ENCODE measurements at regions not wholly inside any gene's neighbourhood (a gene's known extent, or its start where the extent isn't known, plus 50 kb on each side); places are given as distances from the start of the nearest gene placed in this dataset.

DNA sequence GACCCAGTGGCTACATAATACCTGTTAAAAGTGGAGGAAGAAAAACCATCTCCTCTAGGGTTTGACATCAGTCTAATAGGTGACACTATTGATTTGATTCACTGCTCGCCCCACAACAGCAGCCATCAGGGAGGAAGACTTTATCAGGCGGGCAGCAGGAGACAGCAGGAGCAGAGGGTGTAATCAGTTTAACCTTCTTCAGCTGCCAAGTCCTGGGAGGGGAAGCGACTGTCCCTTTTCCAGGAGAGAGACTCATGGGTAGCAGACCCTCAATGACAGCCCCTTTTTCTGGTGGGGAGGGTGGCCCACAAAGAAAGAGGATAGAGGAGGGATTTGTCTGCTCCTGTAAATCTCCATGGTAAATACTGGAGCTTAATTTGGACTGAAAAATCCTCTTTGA is 291.8 kb downstream of the HAPSTR1 start:
- no peak for DNase-seq
- Histone ChIP-seq H4K91ac (ENCODE audit: low read depth, low read length) (no peak overlapping the region), H3K27ac (ENCODE audit: low read depth, low read length) (no peak overlapping the region), H2BK5ac (ENCODE audit: low read depth, low read length, poor library complexity) (no peak overlapping the region), H2BK12ac (ENCODE audit: low read length) (no peak overlapping the region), H3K9me3 (ENCODE audit: insufficient read depth, low read depth, low read length) (peaks cover 3% of the 10 kb centered on the region), H3K9ac (ENCODE audit: low read length) (no peak overlapping the region), H3K27me3 (ENCODE audit: insufficient read depth, low read length) (no peaks in the 10 kb centered on the region), H3K4me2 (ENCODE audit: low read length) (no peak overlapping the region), H3K79me2 (ENCODE audit: control insufficient read depth, insufficient read depth, low read length, poor library complexity) (no peaks in the 10 kb centered on the region), H3K79me1 (ENCODE audit: low read length) (no peaks in the 10 kb centered on the region), H3K36me3 (ENCODE audit: control insufficient read depth in 1 of 2, insufficient read depth in 2 of 2, low read length in 2 of 2) (no peaks in the 10 kb centered on the region), H3K18ac (ENCODE audit: low read length) (no peak overlapping the region), H3K4me3 (ENCODE audit: low read depth, low read length) (no peak overlapping the region), H4K12ac (ENCODE audit: low read depth, low read length) (no peak overlapping the region), H3K4ac (ENCODE audit: low read depth, low read length) (no peak overlapping the region), H2AFZ (ENCODE audit: insufficient read depth, low read length, poor library complexity) (no peak overlapping the region), H3K23ac (ENCODE audit: low read length) (no peak overlapping the region), H2BK120ac (ENCODE audit: insufficient read depth, low read length, poor library complexity) (no peak overlapping the region), H3K4me1 (ENCODE audit: control insufficient read depth in 1 of 2, insufficient read depth in 2 of 2, low read length in 2 of 2) (peaks cover 0 to 2% of the 10 kb centered on the region in 2 experiments), H3K14ac (ENCODE audit: low read length) (no peak overlapping the region), H2AK5ac (ENCODE audit: low read length) (no peak overlapping the region), H4K8ac (ENCODE audit: low read depth, low read length) (no peak overlapping the region)
- WGBS (ENCODE audit: extremely low coverage, insufficient coverage, insufficient read length): no CpG with 5 or more reads among the region's 3 CpGs

GRCh38 chr16:9384141-9384540 is 292.7 kb downstream of the HAPSTR1 start:
- H3K4me1 ChIP-seq (ENCODE audit: control insufficient read depth in 1 of 2, insufficient read depth in 2 of 2, low read length in 2 of 2): no peaks in the 10 kb centered on the region
- no peak for DNase-seq
- no peak overlapping the region for H3K23ac ChIP-seq (ENCODE audit: low read length)
- H3K4ac ChIP-seq (ENCODE audit: low read depth, low read length): no peak overlapping the region
- no peak overlapping the region for H2BK120ac ChIP-seq (ENCODE audit: insufficient read depth, low read length, poor library complexity)
- peaks cover 3% of the 10 kb centered on the region for H3K9me3 ChIP-seq (ENCODE audit: insufficient read depth, low read depth, low read length)
- no peak overlapping the region for H2AFZ ChIP-seq (ENCODE audit: insufficient read depth, low read length, poor library complexity)
- H3K79me1 ChIP-seq (ENCODE audit: low read length): no peaks in the 10 kb centered on the region
- no peak overlapping the region for H3K14ac ChIP-seq (ENCODE audit: low read length)
- H3K4me2 ChIP-seq (ENCODE audit: low read length): no peak overlapping the region
- H4K91ac ChIP-seq (ENCODE audit: low read depth, low read length): no peak overlapping the region
- no peak overlapping the region for H4K12ac ChIP-seq (ENCODE audit: low read depth, low read length)
- no peak overlapping the region for H3K18ac ChIP-seq (ENCODE audit: low read length)
- H3K27ac ChIP-seq (ENCODE audit: low read depth, low read length): no peak overlapping the region
- WGBS (ENCODE audit: extremely low coverage, insufficient coverage, insufficient read length): no CpG with 5 or more reads among the region's 4 CpGs
- H3K79me2 ChIP-seq (ENCODE audit: control insufficient read depth, insufficient read depth, low read length, poor library complexity): no peaks in the 10 kb centered on the region
- H2AK5ac ChIP-seq (ENCODE audit: low read length): no peak overlapping the region
- H3K27me3 ChIP-seq (ENCODE audit: insufficient read depth, low read length): no peaks in the 10 kb centered on the region
- no peak overlapping the region for H2BK12ac ChIP-seq (ENCODE audit: low read length)
- H4K8ac ChIP-seq (ENCODE audit: low read depth, low read length): no peak overlapping the region
- no peak overlapping the region for H3K4me3 ChIP-seq (ENCODE audit: low read depth, low read length)
- no peaks in the 10 kb centered on the region for H3K36me3 ChIP-seq (ENCODE audit: control insufficient read depth in 1 of 2, insufficient read depth in 2 of 2, low read length in 2 of 2)
- no peak overlapping the region for H3K9ac ChIP-seq (ENCODE audit: low read length)
- no peak overlapping the region for H2BK5ac ChIP-seq (ENCODE audit: low read depth, low read length, poor library complexity)

DNA sequence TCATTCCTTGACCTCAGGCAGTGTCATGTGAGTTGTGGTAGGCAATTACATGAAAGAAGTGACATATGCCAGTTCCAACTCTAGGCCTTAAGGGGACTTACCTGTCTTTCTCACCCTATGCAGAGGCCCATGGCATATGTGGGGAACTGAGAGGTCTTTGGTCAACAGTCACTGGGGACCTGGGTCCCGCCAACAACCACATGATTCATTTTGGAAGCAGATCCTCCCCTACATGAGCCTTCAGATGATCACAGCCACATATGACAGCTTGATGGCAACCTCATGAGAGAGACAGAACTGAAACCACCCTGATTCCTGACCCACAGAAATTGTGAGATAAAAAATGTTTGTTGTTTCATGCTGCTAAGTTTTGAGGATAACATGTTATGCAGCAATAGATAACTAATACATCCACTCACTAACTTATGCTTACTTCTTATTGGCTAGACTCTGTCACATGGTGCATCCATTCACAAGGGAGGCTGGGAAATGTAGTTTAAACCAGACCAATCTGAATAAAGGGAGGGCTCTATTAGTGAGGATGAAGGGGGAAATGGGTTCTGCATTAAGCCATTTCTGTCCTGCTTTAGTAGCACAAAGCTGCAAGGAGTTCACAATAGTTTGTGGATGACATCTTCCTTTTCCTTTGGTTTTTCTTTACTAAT is 298.2 kb downstream of the HAPSTR1 start:
- H3K4me3 ChIP-seq (ENCODE audit: low read depth, low read length): no peak overlapping the region

GRCh38 chr16:9392956-9393355 is 301.5 kb downstream of the HAPSTR1 start:
- Histone ChIP-seq H3K36me3 (ENCODE audit: control insufficient read depth in 1 of 2, insufficient read depth in 2 of 2, low read length in 2 of 2) (no peaks in the 10 kb centered on the region), H3K9me3 (ENCODE audit: insufficient read depth, low read depth, low read length) (no peaks in the 10 kb centered on the region)

More for the DNA sequence above, 298.2 kb downstream of the HAPSTR1 start:
- H3K27me3 ChIP-seq (ENCODE audit: insufficient read depth, low read length): no peaks in the 10 kb centered on the region
- no peaks in the 10 kb centered on the region for H3K4me1 ChIP-seq (ENCODE audit: control insufficient read depth in 1 of 2, insufficient read depth in 2 of 2, low read length in 2 of 2)
- H3K23ac ChIP-seq (ENCODE audit: low read length): no peak overlapping the region
- no peak overlapping the region for H3K4me2 ChIP-seq (ENCODE audit: low read length)
- no peaks in the 10 kb centered on the region for H3K79me1 ChIP-seq (ENCODE audit: low read length)
- no peak for DNase-seq
- peaks cover 3% of the 10 kb centered on the region for H3K9me3 ChIP-seq (ENCODE audit: insufficient read depth, low read depth, low read length)
- H4K8ac ChIP-seq (ENCODE audit: low read depth, low read length): no peak overlapping the region
- no peak overlapping the region for H2AK5ac ChIP-seq (ENCODE audit: low read length)
- H3K9ac ChIP-seq (ENCODE audit: low read length): no peak overlapping the region
- H3K27ac ChIP-seq (ENCODE audit: low read depth, low read length): no peak overlapping the region
- no peaks in the 10 kb centered on the region for H3K79me2 ChIP-seq (ENCODE audit: control insufficient read depth, insufficient read depth, low read length, poor library complexity)
- no peak overlapping the region for H4K91ac ChIP-seq (ENCODE audit: low read depth, low read length)
- no CpG with 5 or more reads among the region's 1 CpG for WGBS (ENCODE audit: extremely low coverage, insufficient coverage, insufficient read length)
- no peak overlapping the region for H2BK5ac ChIP-seq (ENCODE audit: low read depth, low read length, poor library complexity)
- H3K4ac ChIP-seq (ENCODE audit: low read depth, low read length): no peak overlapping the region
- H3K14ac ChIP-seq (ENCODE audit: low read length): no peak overlapping the region
- no peak overlapping the region for H3K18ac ChIP-seq (ENCODE audit: low read length)
- no peak overlapping the region for H2AFZ ChIP-seq (ENCODE audit: insufficient read depth, low read length, poor library complexity)
- no peak overlapping the region for H4K12ac ChIP-seq (ENCODE audit: low read depth, low read length)
- H2BK120ac ChIP-seq (ENCODE audit: insufficient read depth, low read length, poor library complexity): no peak overlapping the region
- H2BK12ac ChIP-seq (ENCODE audit: low read length): no peak overlapping the region
- H3K36me3 ChIP-seq (ENCODE audit: control insufficient read depth in 1 of 2, insufficient read depth in 2 of 2, low read length in 2 of 2): no peaks in the 10 kb centered on the region

More at GRCh38 chr16:9392956-9393355, 301.5 kb downstream of the HAPSTR1 start:
- Histone ChIP-seq H3K18ac (ENCODE audit: low read length) (no peak overlapping the region), H3K23ac (ENCODE audit: low read length) (no peak overlapping the region), H3K4me3 (ENCODE audit: low read depth, low read length) (no peak overlapping the region), H3K4me2 (ENCODE audit: low read length) (no peak overlapping the region), H2BK5ac (ENCODE audit: low read depth, low read length, poor library complexity) (no peak overlapping the region), H2AFZ (ENCODE audit: insufficient read depth, low read length, poor library complexity) (no peak overlapping the region), H3K14ac (ENCODE audit: low read length) (no peak overlapping the region), H3K4ac (ENCODE audit: low read depth, low read length) (no peak overlapping the region), H3K79me2 (ENCODE audit: control insufficient read depth, insufficient read depth, low read length, poor library complexity) (no peaks in the 10 kb centered on the region), H4K91ac (ENCODE audit: low read depth, low read length) (no peak overlapping the region), H2BK12ac (ENCODE audit: low read length) (no peak overlapping the region), H4K12ac (ENCODE audit: low read depth, low read length) (no peak overlapping the region), H4K8ac (ENCODE audit: low read depth, low read length) (no peak overlapping the region), H2AK5ac (ENCODE audit: low read length) (no peak overlapping the region), H3K27me3 (ENCODE audit: insufficient read depth, low read length) (no peaks in the 10 kb centered on the region), H3K9ac (ENCODE audit: low read length) (no peak overlapping the region), H2BK120ac (ENCODE audit: insufficient read depth, low read length, poor library complexity) (no peak overlapping the region), H3K4me1 (ENCODE audit: control insufficient read depth in 1 of 2, insufficient read depth in 2 of 2, low read length in 2 of 2) (no peaks in the 10 kb centered on the region), H3K27ac (ENCODE audit: low read depth, low read length) (no peak overlapping the region), H3K79me1 (ENCODE audit: low read length) (no peaks in the 10 kb centered on the region)
- WGBS (ENCODE audit: extremely low coverage, insufficient coverage, insufficient read length): no CpG with 5 or more reads among the region's 7 CpGs
- DNase-seq: no peak
